ENCODE measurements at regions not wholly inside any gene's neighbourhood (a gene's known extent, or its start where the extent isn't known, plus 50 kb on each side); places are given as distances from the start of the nearest gene placed in this dataset.

DNA sequence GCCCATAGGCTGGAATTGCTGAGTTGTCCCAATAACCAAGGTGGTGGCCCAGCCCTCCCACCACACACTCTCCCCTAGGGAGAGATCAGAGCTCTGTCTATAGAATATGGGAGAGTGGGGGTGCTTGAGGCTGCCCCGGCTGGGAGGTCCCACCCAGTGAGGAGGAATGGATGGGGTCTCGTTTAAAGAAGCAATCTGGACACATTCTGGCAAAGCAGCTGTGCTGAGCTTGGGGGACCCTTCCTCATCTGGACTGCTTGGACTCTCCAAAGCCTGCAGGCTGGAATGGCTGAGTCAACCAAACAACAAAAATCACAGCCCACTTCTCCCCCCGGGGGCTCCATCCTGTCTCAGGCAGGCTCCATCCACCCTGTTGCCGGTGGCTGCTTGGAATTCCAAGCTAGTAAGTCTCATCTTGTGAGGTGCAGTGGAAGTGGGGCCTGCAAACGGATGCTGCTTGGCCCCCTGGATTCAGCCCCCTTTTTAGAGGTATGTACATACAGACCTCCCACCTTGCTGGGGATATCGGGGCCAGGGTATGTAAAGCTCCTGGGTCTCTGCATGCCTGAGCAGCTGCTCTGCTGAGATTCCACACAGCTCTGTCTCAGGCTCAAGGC lies 67.1 kb upstream of the FAM78B start:
- TF ChIP-seq, protein P1, sequence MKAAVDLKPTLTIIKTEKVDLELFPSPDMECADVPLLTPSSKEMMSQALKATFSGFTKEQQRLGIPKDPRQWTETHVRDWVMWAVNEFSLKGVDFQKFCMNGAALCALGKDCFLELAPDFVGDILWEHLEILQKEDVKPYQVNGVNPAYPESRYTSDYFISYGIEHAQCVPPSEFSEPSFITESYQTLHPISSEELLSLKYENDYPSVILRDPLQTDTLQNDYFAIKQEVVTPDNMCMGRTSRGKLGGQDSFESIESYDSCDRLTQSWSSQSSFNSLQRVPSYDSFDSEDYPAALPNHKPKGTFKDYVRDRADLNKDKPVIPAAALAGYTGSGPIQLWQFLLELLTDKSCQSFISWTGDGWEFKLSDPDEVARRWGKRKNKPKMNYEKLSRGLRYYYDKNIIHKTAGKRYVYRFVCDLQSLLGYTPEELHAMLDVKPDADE (CRISPR knock-in tag; IDR thresholded peaks at IDR 0.05): no peak
- TF ChIP-seq EZH2 (conservative IDR thresholded peaks at IDR 0.05; ENCODE audit: low read depth, low read length) (no peak), ZNF343 (CRISPR knock-in tag; IDR thresholded peaks at IDR 0.05) (no peak), FOXJ3 (CRISPR knock-in tag; IDR thresholded peaks at IDR 0.05; ENCODE audit: borderline replicate concordance) (no peak), CBFB (CRISPR knock-in tag; IDR thresholded peaks at IDR 0.05) (no peak), ZNF724P (CRISPR knock-in tag; IDR thresholded peaks at IDR 0.05; ENCODE audit: borderline replicate concordance) (no peak)

All from HepG2 (cell line).